ENCODE measurements at regions not wholly inside any gene's neighbourhood (a gene's known extent, or its start where the extent isn't known, plus 50 kb on each side); places are given as distances from the start of the nearest gene placed in this dataset.

- no peak for TF ChIP-seq POLR2AphosphoS5 (IDR thresholded peaks at IDR 0.05; ENCODE audit: low read depth, low read length)
- TF ChIP-seq FOXP2 (optimal IDR thresholded peaks at IDR 0.05; ENCODE audit: borderline replicate concordance, extremely low read depth, extremely low read length, insufficient read depth), result no peak
- TF ChIP-seq TAF1 (IDR thresholded peaks at IDR 0.05; ENCODE audit: borderline replicate concordance, insufficient read depth, low read length), result no peak
Measured at GRCh38 chr14:101046071-101046470, 142.5 kb upstream of the RTL1 start.

Measured in PFSK-1 (cell line).